Gastroesophageal sphincter (tissue), 3 donors: ENCODE measurements at regions not wholly inside any gene's neighbourhood (a gene's known extent, or its start where the extent isn't known, plus 50 kb on each side); places are given as distances from the start of the nearest gene placed in this dataset.

Experiments used
- CTCF ChIP-seq, 4 experiments: fragments of 200-600 bp in 2 of 4; fragments of 450-650 bp in 2 of 4; sonication (generic) in 1 of 4; IDR thresholded peaks; one replicate each; pipeline ENCODE4 v1.5.1; 2017 to 2019; ENCODE audit warnings: antibody characterized with exemption in 4 of 4, mild to moderate bottlenecking in 2 of 4, moderate library complexity in 2 of 4
- EP300 ChIP-seq: sonication (generic); formaldehyde crosslinking; IDR thresholded peaks from one replicate; pipeline ENCODE4 v1.6.1; 2017; ENCODE audit warnings: antibody characterized with exemption, mild to moderate bottlenecking
- POLR2A ChIP-seq, 2 donors: fragments of 450-650 bp; IDR thresholded peaks; one replicate each; pipeline ENCODE4 v1.6.1; 2017; ENCODE audit warnings: antibody characterized with exemption in 2 of 2, mild to moderate bottlenecking in 2 of 2, moderate library complexity in 1 of 2
- POLR2AphosphoS5 ChIP-seq: sonication (generic); formaldehyde crosslinking; IDR thresholded peaks from one replicate; pipeline ENCODE4 v1.6.1; 2017; ENCODE audit warnings: antibody characterized with exemption

GRCh38 chr21:35323947-35324346 is 274.8 kb upstream of the RUNX1 start:
- TF ChIP-seq POLR2A (IDR thresholded peaks at IDR 0.05) (no peak), CTCF (IDR thresholded peaks at IDR 0.05) (no peak), EP300 (no peak), POLR2AphosphoS5 (no peak)
